K562 (cell line): ENCODE measurements at regions not wholly inside any gene's neighbourhood (a gene's known extent, or its start where the extent isn't known, plus 50 kb on each side); places are given as distances from the start of the nearest gene placed in this dataset.

Experiments used
- ATAC-seq: fragments of 200-7000 bp; cut with Tn5 transposase; 3 replicates; pipeline ENCODE4 v1.9.1; 2020; ENCODE audit warnings: moderate library complexity
- BruUV-seq: library from RNA; stranded (reverse); fragments of 400-500 nt; replicated peaks from 2 replicates; lab custom pipeline; 2021; lab: Mats Ljungman, UMichigan
- CTCF ChIA-PET: fragments of 300-600 bp; formaldehyde crosslinking; extraction: SDS; loops from one replicate; lab custom pipeline; 2021; ENCODE audit warnings: low intra/inter-chr PET ratio; lab: Yijun Ruan, JAX
- POLR2A ChIA-PET: fragments of 300-600, 350-650 bp; sonication (Branson Sonifier 250); formaldehyde crosslinking; extraction: SDS; loops from one replicate; lab custom pipeline; 2021; ENCODE audit warnings: antibody characterized with exemption, inconsistent platforms; lab: Yijun Ruan, JAX
- DNase-seq, 4 experiments: peaks; one replicate each; pipeline versions ENCODE4 v3.0.0 to v3.0.0-alpha.2; 2011 to 2018; ENCODE audit warnings: low spot score in 3 of 4, mixed read lengths in 3 of 4; ENCODE audit errors: extremely low read depth in 1 of 4
- FAIRE-seq: peaks from 2 replicates; lab custom pipeline; 2011; peaks lifted over from hg19 to GRCh38; lab: Jason Lieb, UNC
- H2AFZ ChIP-seq: 2 replicates; pipeline ENCODE4 v1.6.0; 2011; ENCODE audit warnings: low read depth, low read length, control low read depth, inconsistent platforms
- H3K27ac ChIP-seq: fragments of 200-600 bp; 3 replicates; pipeline ENCODE4 v1.8.0; 2011; ENCODE audit warnings: low read depth, mild to moderate bottlenecking, control low read depth, inconsistent platforms, low read length, moderate library complexity, mixed read lengths; ENCODE audit errors: extremely low read depth
- H3K27me3 ChIP-seq, 2 experiments: fragments of 300-600 bp in 1 of 2; 2 replicates in 1 of 2; 3 replicates in 1 of 2; pipeline versions ENCODE4 v1.6.0 to v1.8.0; 2011; ENCODE audit warnings: inconsistent platforms in 2 of 2, low read length in 2 of 2, mild to moderate bottlenecking in 1 of 2, mixed read lengths in 1 of 2, moderate library complexity in 1 of 2; ENCODE audit not compliant: control insufficient read depth in 2 of 2, insufficient read depth in 2 of 2
- H3K36me3 ChIP-seq: fragments of 300-600 bp; 3 replicates; pipeline ENCODE4 v1.8.0; 2011; ENCODE audit warnings: mild to moderate bottlenecking, low read length, inconsistent platforms; ENCODE audit not compliant: control insufficient read depth, insufficient read depth
- H3K4me1 ChIP-seq, 2 experiments: fragments of 200-600 bp in 1 of 2; replicated peaks in 1 of 2; 2 replicates in 1 of 2; 3 replicates in 1 of 2; pipeline versions ENCODE4 v1.5.1 to v1.8.0; 2011; ENCODE audit warnings: inconsistent platforms in 2 of 2, low read length in 2 of 2, mild to moderate bottlenecking in 1 of 2, mixed read lengths in 1 of 2, moderate library complexity in 1 of 2; ENCODE audit not compliant: control insufficient read depth in 2 of 2, insufficient read depth in 2 of 2
- H3K4me2 ChIP-seq: 2 replicates; pipeline ENCODE4 v1.6.1; 2011; ENCODE audit warnings: low read length, control low read depth, inconsistent platforms, mixed read lengths; ENCODE audit not compliant: insufficient read depth
- H3K4me3 ChIP-seq: fragments of 200-600 bp; sonication (generic), shearing (Covaris generic); 2 replicates; pipeline ENCODE4 v1.5.1; 2016; ENCODE audit warnings: control low read depth, inconsistent platforms
- H3K79me2 ChIP-seq: fragments of 200-600 bp; 3 replicates; pipeline ENCODE4 v1.8.0; 2011; ENCODE audit warnings: low read length, inconsistent platforms; ENCODE audit not compliant: control insufficient read depth, insufficient read depth
- H3K9ac ChIP-seq, 2 experiments: 2 replicates each; pipeline versions ENCODE4 v1.6.0 to v1.6.1; 2011; ENCODE audit warnings: low read depth in 2 of 2, low read length in 2 of 2, control low read depth in 1 of 2, inconsistent platforms in 1 of 2, mild to moderate bottlenecking in 1 of 2, mixed read lengths in 1 of 2; ENCODE audit not compliant: insufficient read depth in 1 of 2
- H3K9me1 ChIP-seq: one replicate; pipeline ENCODE4 v1.6.0; 2011; ENCODE audit warnings: inconsistent platforms, mild to moderate bottlenecking, low read length, moderate library complexity; ENCODE audit not compliant: control insufficient read depth, insufficient read depth
- H3K9me3 ChIP-seq: replicated peaks from 2 replicates; pipeline ENCODE4 v1.5.1; 2011; ENCODE audit warnings: low read depth, low read length, inconsistent platforms; ENCODE audit not compliant: control insufficient read depth, insufficient read depth
- H4K20me1 ChIP-seq: replicated peaks from 2 replicates; pipeline ENCODE4 v1.6.1; 2011; ENCODE audit warnings: low read length, inconsistent platforms, mixed read lengths; ENCODE audit not compliant: control insufficient read depth, insufficient read depth
- BCL6 ChIP-seq: fragments of 250-450 bp; sonication (Bioruptor Pico); IDR thresholded peaks from 2 replicates; pipeline ENCODE4 v1.4.0; 2020
- CREM ChIP-seq: IDR thresholded peaks from 2 replicates; pipeline ENCODE4 v1.6.1; 2014; ENCODE audit warnings: antibody characterized with exemption, low read depth
- DACH1 ChIP-seq: fragments of 450-650 bp; IDR thresholded peaks from 2 replicates; pipeline ENCODE4 v1.6.1; 2018; ENCODE audit not compliant: partially characterized antibody
- E2F3 ChIP-seq: fragments of 250-450 bp; sonication (Bioruptor Pico); IDR thresholded peaks from 2 replicates; pipeline ENCODE4 v1.4.0; 2020; ENCODE audit warnings: mild to moderate bottlenecking
- FOXM1 ChIP-seq, 2 experiments: fragments of 450-650 bp in 1 of 2; sonication (generic) in 1 of 2; formaldehyde crosslinking in 1 of 2; IDR thresholded peaks; 2 replicates each; pipeline versions ENCODE4 v1.6.1 to v1.9.0; 2017 to 2022; ENCODE audit warnings: low read depth in 2 of 2, mild to moderate bottlenecking in 2 of 2, missing genetic modification reagents in 1 of 2, moderate library complexity in 1 of 2
- MCM5 ChIP-seq: fragments of 450-650 bp; IDR thresholded peaks from 2 replicates; pipeline ENCODE4 v1.6.1; 2016; ENCODE audit warnings: low read depth
- MCM7 ChIP-seq, 2 experiments: fragments of 450-650 bp; IDR thresholded peaks; 2 replicates each; pipeline ENCODE4 v1.6.1; 2016 to 2018
- NR1H2 ChIP-seq: sonication (generic); formaldehyde crosslinking; IDR thresholded peaks from 2 replicates; pipeline ENCODE4 v1.4.0; 2020; ENCODE audit warnings: mild to moderate bottlenecking, missing genetic modification reagents
- SAFB ChIP-seq: fragments of 200-400 bp; formaldehyde crosslinking; IDR thresholded peaks from 2 replicates; pipeline ENCODE4 v1.6.1; 2017; ENCODE audit warnings: low read depth, low read length, borderline replicate concordance
- TEAD1 ChIP-seq, 2 experiments: fragments of 450-650 bp in 1 of 2; sonication (generic) in 1 of 2; formaldehyde crosslinking; IDR thresholded peaks; 2 replicates each; pipeline versions ENCODE4 v1.4.0 to v1.8.0; 2020 to 2022; ENCODE audit warnings: mild to moderate bottlenecking in 2 of 2, missing genetic modification reagents in 1 of 2
- XRCC3 ChIP-seq: fragments of 450-650 bp; IDR thresholded peaks from 2 replicates; pipeline ENCODE4 v1.6.1; 2017; ENCODE audit warnings: mild to moderate bottlenecking, moderate library complexity
- WGBS: fragments of 100-300 bp; shearing (Covaris generic); methylation state at CpG from one replicate; pipeline ENCODE4 v1.1.6; 2016; ENCODE audit warnings: low coverage, mixed read lengths; ENCODE audit not compliant: insufficient coverage; ENCODE audit errors: missing lambda C conversion rate; 5-methylcytosine and 5-hydroxymethylcytosine counted together
- in situ Hi-C: fragments of 300-500 bp; cut with MboI; formaldehyde crosslinking; loops from 4 replicates; pipeline ENCODE4 v1.15.0; 2018; ENCODE audit warnings: inconsistent platforms, mixed read lengths
- intact Hi-C: fragments of 100-400 bp; cut with micrococcal nuclease; formaldehyde crosslinking; loops from 2 replicates; pipeline ENCODE4 v1.14.2; 2022
- TF ChIP-seq, protein P1 (sequence below): sonication (generic); formaldehyde crosslinking; IDR thresholded peaks from 2 replicates; pipeline ENCODE4 v1.8.0; 2023; ENCODE audit warnings: missing genetic modification reagents, mild to moderate bottlenecking, borderline replicate concordance

- ChIA-PET CTCF (no interaction called here), POLR2A (no interaction called here)
- Histone ChIP-seq H2AFZ (no peak overlapping the region), H3K9me1 (no peaks in the 10 kb centered on the region), H3K27me3 (peaks cover 35 to 66% of the 10 kb centered on the region in 2 experiments), H4K20me1 (peaks cover 7% of the 10 kb centered on the region; the same call in 1 of the 2 replicates), H3K36me3 (no peaks in the 10 kb centered on the region), H3K4me2 (no peak overlapping the region), H3K4me3 (no peak overlapping the region), H3K27ac (no peak overlapping the region), H3K4me1 (0 out of 5 replicates have a peak, but pooled peaks cover 0 to 2% of the 10 kb centered on the region in 2 experiments), H3K9ac (no peak overlapping the region), H3K79me2 (no peaks in the 10 kb centered on the region), H3K9me3 (no peaks in the 10 kb centered on the region)
- FAIRE-seq (no peak), DNase-seq (no peak), ATAC-seq (no peak)
- TF ChIP-seq E2F3 (CRISPR knock-in tag) (no peak), MCM5 (no peak), DACH1 (no peak), MCM7 (IDR thresholded peaks at IDR 0.05) (no peak), FOXM1 (IDR thresholded peaks at IDR 0.05; ENCODE audit: low read depth) (no peak), FOXM1 (CRISPR knock-in tag; IDR thresholded peaks at IDR 0.05; ENCODE audit: low read depth) (no peak), TEAD1 (CRISPR knock-in tag; IDR thresholded peaks at IDR 0.05) (no peak), CREM (no peak), SAFB (no peak), XRCC3 (no peak), NR1H2 (CRISPR knock-in tag) (no peak), BCL6 (CRISPR knock-in tag) (no peak)
- TF ChIP-seq, protein P1, sequence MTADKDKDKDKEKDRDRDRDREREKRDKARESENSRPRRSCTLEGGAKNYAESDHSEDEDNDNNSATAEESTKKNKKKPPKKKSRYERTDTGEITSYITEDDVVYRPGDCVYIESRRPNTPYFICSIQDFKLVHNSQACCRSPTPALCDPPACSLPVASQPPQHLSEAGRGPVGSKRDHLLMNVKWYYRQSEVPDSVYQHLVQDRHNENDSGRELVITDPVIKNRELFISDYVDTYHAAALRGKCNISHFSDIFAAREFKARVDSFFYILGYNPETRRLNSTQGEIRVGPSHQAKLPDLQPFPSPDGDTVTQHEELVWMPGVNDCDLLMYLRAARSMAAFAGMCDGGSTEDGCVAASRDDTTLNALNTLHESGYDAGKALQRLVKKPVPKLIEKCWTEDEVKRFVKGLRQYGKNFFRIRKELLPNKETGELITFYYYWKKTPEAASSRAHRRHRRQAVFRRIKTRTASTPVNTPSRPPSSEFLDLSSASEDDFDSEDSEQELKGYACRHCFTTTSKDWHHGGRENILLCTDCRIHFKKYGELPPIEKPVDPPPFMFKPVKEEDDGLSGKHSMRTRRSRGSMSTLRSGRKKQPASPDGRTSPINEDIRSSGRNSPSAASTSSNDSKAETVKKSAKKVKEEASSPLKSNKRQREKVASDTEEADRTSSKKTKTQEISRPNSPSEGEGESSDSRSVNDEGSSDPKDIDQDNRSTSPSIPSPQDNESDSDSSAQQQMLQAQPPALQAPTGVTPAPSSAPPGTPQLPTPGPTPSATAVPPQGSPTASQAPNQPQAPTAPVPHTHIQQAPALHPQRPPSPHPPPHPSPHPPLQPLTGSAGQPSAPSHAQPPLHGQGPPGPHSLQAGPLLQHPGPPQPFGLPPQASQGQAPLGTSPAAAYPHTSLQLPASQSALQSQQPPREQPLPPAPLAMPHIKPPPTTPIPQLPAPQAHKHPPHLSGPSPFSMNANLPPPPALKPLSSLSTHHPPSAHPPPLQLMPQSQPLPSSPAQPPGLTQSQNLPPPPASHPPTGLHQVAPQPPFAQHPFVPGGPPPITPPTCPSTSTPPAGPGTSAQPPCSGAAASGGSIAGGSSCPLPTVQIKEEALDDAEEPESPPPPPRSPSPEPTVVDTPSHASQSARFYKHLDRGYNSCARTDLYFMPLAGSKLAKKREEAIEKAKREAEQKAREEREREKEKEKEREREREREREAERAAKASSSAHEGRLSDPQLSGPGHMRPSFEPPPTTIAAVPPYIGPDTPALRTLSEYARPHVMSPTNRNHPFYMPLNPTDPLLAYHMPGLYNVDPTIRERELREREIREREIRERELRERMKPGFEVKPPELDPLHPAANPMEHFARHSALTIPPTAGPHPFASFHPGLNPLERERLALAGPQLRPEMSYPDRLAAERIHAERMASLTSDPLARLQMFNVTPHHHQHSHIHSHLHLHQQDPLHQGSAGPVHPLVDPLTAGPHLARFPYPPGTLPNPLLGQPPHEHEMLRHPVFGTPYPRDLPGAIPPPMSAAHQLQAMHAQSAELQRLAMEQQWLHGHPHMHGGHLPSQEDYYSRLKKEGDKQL (CRISPR knock-in tag): no peak
- in situ Hi-C loops: loop anchor here (5.0 kb wide), 1 partner anchor 367 kb away; no protein-coding TSS in a partner anchor
- no TSS peak for BruUV-seq
- intact Hi-C loops: no loop called here
- 2% methylated on average over 5 of the region's 5 CpGs for WGBS
Measured at GRCh38 chr1:10874351-10874750, 77.9 kb upstream of the CASZ1 start.
